Glutamatergic neuron (in vitro differentiated cells): ENCODE measurements at regions not wholly inside any gene's neighbourhood (a gene's known extent, or its start where the extent isn't known, plus 50 kb on each side); places are given as distances from the start of the nearest gene placed in this dataset.

Experiments used
- DNase-seq: peaks from one replicate; pipeline ENCODE4 v3.0.0; 2022
- H3K27ac Mint-ChIP-seq: one replicate; pipeline ENCODE4 v1.8.0; 2020; ENCODE audit warnings: mild to moderate bottlenecking, mixed read lengths, inconsistent platforms; ENCODE audit not compliant: unreplicated experiment
- H3K27me3 Mint-ChIP-seq: one replicate; pipeline ENCODE4 v1.8.0; 2020; ENCODE audit warnings: mild to moderate bottlenecking, moderate library complexity, mixed read lengths, inconsistent platforms; ENCODE audit not compliant: unreplicated experiment
- H3K36me3 Mint-ChIP-seq: one replicate; pipeline ENCODE4 v1.8.0; 2020; ENCODE audit warnings: mild to moderate bottlenecking, mixed read lengths, inconsistent platforms; ENCODE audit not compliant: unreplicated experiment
- H3K4me1 Mint-ChIP-seq: one replicate; pipeline ENCODE4 v1.8.0; 2020; ENCODE audit warnings: mild to moderate bottlenecking, low read depth, mixed read lengths, inconsistent platforms; ENCODE audit not compliant: unreplicated experiment
- H3K4me3 Mint-ChIP-seq: one replicate; pipeline ENCODE4 v1.8.0; 2020; ENCODE audit warnings: mild to moderate bottlenecking, mixed read lengths, inconsistent platforms; ENCODE audit not compliant: unreplicated experiment
- H3K9me3 Mint-ChIP-seq: one replicate; pipeline ENCODE4 v1.8.0; 2020; ENCODE audit warnings: mild to moderate bottlenecking, moderate library complexity, mixed read lengths, inconsistent platforms; ENCODE audit not compliant: unreplicated experiment
- TF ChIP-seq, protein P1 (sequence below): fragments of 200-600 bp; sonication (generic); IDR thresholded peaks from one replicate; pipeline ENCODE4 v1.5.0; 2021; ENCODE audit not compliant: partially characterized antibody, unreplicated experiment

DNA sequence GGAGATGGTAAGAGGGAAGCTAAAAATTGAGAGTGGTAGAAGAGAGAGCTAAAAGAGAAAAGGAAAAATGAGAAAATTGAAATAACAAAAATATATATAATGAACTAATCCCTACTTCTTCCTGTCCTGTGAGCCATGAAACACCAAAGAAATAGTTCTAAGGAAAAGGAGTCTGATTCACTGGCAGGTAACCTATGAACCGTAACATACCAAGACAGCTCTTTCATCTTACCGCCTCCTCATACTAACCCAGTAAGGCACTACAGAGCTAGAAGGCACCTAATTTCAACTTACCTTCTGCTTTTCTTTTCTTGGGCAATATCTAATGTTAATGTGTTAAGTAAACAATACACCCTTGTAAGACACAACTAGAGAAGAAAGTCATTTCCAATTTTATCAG, 297.7 kb upstream of the DIAPH2 start:
- no peak overlapping the region for H3K27ac Mint-ChIP-seq

DNA sequence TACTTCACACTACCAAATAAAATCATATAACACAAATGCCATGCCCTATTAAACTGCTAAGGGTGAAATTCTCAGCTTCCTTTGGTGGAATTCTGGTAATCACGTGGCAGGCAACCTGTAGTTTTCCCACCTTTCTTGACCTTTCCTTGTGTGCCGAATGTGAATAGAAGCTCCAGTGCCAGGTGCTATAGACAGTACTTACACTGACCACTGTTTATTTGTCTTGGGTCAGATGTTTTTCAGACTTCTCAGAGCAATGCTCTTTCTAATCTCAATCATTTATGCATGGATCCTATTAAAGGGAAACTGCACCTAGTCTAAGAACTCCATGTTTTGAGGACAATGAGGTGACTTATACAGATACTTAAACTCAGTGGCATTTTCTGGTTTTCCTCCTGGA, 296.8 kb upstream of the DIAPH2 start:
- Mint-ChIP-seq H3K4me3 (no peak overlapping the region), H3K27me3 (no peaks in the 10 kb centered on the region), H3K27ac (no peak overlapping the region), H3K9me3 (no peaks in the 10 kb centered on the region), H3K36me3 (no peaks in the 10 kb centered on the region), H3K4me1 (no peaks in the 10 kb centered on the region)
- no peak for DNase-seq
- TF ChIP-seq, protein P1, sequence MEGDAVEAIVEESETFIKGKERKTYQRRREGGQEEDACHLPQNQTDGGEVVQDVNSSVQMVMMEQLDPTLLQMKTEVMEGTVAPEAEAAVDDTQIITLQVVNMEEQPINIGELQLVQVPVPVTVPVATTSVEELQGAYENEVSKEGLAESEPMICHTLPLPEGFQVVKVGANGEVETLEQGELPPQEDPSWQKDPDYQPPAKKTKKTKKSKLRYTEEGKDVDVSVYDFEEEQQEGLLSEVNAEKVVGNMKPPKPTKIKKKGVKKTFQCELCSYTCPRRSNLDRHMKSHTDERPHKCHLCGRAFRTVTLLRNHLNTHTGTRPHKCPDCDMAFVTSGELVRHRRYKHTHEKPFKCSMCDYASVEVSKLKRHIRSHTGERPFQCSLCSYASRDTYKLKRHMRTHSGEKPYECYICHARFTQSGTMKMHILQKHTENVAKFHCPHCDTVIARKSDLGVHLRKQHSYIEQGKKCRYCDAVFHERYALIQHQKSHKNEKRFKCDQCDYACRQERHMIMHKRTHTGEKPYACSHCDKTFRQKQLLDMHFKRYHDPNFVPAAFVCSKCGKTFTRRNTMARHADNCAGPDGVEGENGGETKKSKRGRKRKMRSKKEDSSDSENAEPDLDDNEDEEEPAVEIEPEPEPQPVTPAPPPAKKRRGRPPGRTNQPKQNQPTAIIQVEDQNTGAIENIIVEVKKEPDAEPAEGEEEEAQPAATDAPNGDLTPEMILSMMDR: no peak

More for the DNA sequence above, 297.7 kb upstream of the DIAPH2 start:
- H3K36me3 Mint-ChIP-seq: no peaks in the 10 kb centered on the region
- no peak for DNase-seq
- no peak overlapping the region for H3K4me3 Mint-ChIP-seq
- no peaks in the 10 kb centered on the region for H3K27me3 Mint-ChIP-seq
- H3K4me1 Mint-ChIP-seq: no peaks in the 10 kb centered on the region
- TF ChIP-seq, protein P1: no peak
- H3K9me3 Mint-ChIP-seq: no peaks in the 10 kb centered on the region

DNA sequence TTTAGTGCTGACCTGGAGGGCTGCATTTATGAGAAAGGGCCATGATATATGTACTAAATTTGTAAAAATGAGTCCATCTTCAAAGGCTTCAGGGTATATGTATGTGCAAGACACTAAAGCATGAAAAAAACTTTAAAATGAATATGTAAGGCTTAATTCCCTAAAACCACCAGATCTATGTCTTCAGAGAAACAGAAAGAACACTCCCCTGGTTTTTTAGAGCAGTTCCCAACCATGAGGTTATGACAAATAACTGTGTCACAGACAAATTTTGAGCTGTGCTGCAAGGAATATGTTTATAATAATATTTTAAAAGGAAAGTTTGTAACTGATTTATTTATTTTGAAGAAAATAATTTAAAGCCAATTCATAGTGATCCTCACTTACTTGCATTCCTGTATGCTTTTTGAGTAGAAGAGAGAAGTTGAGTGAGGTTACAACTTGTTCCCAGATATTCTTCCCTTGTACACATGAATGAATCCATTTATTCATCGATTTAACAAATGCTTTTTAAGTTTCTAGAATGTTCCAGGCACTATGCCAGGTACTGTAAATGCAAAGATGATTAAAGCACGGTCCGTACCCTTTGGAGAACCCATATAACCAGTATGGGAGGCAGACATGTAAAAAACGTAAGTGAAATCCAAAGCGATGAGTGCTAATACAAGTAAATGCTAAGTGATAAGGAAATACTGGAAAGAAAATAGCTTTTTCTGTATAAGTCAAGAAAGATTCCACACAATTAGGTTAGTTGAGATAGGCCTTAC, 295.2 kb upstream of the DIAPH2 start:
- TF ChIP-seq, protein P1: no peak
- no peak for DNase-seq
- no peaks in the 10 kb centered on the region for H3K36me3 Mint-ChIP-seq
- no peaks in the 10 kb centered on the region for H3K27me3 Mint-ChIP-seq
- no peak overlapping the region for H3K27ac Mint-ChIP-seq
- H3K9me3 Mint-ChIP-seq: no peaks in the 10 kb centered on the region
- no peaks in the 10 kb centered on the region for H3K4me1 Mint-ChIP-seq
- no peak overlapping the region for H3K4me3 Mint-ChIP-seq

DNA sequence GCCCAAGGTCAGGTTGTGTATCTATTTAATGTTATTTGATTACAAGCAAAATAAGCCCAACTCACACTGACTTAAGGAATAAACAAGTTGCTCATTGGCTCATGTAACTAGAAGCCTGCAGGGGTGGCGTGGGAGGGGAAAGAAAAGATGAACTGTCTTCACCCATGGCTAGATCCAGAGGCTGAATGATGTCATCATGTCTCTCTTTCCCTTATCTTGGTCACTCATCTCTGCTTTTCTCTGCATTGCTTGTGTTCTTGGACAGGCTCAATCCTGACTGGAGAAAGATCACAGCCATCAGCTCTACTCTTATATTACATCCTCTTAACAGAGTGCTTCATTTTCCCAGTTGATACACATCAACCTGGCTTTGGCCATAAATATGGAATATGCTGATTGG, 290.0 kb upstream of the DIAPH2 start:
- H3K4me1 Mint-ChIP-seq: no peaks in the 10 kb centered on the region
- TF ChIP-seq, protein P1: no peak

DNA sequence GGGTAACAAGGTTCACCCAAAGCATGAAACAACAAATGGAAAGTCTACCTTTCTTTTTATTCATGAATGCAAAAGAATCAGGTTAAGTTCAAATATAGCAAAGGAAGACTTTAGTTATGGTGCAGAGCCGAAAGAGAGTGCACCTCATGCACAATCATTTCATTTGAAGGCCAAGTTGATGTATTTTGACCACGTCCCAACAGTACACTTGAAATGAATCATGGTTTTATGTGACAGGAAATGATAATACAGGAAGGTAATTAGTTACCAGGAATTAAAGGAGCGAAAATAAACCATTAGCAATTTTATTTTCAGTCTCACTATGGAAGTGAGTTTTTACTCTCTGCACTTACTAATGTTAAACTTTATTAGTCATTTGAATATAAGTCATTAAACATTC, 281.2 kb upstream of the DIAPH2 start:
- peaks cover 2% of the 10 kb centered on the region for H3K9me3 Mint-ChIP-seq

More for the DNA sequence above, 290.0 kb upstream of the DIAPH2 start:
- Mint-ChIP-seq H3K9me3 (no peaks in the 10 kb centered on the region), H3K27me3 (peaks cover 2% of the 10 kb centered on the region), H3K36me3 (no peaks in the 10 kb centered on the region), H3K4me3 (no peak overlapping the region), H3K27ac (no peak overlapping the region)
- DNase-seq: no peak

More for the DNA sequence above, 281.2 kb upstream of the DIAPH2 start:
- H3K36me3 Mint-ChIP-seq: no peaks in the 10 kb centered on the region
- H3K4me1 Mint-ChIP-seq: no peaks in the 10 kb centered on the region
- no peak overlapping the region for H3K4me3 Mint-ChIP-seq
- no peak overlapping the region for H3K27ac Mint-ChIP-seq
- DNase-seq: no peak
- TF ChIP-seq, protein P1: no peak
- H3K27me3 Mint-ChIP-seq: peaks cover 2% of the 10 kb centered on the region
